HEK293T (cell line): ENCODE measurements at regions not wholly inside any gene's neighbourhood (a gene's known extent, or its start where the extent isn't known, plus 50 kb on each side); places are given as distances from the start of the nearest gene placed in this dataset.

Experiments
- FOXM1 ChIP-seq: fragments of 450-650 bp; IDR thresholded peaks from 2 replicates; pipeline ENCODE4 v1.6.1; 2017; ENCODE audit warnings: mild to moderate bottlenecking, borderline replicate concordance
- NFRKB ChIP-seq: fragments of 450-650 bp; IDR thresholded peaks from 2 replicates; pipeline ENCODE4 v1.6.1; 2016; ENCODE audit warnings: mild to moderate bottlenecking, moderate library complexity
- TARDBP ChIP-seq: fragments of 450-650 bp; IDR thresholded peaks from 2 replicates; pipeline ENCODE4 v1.6.1; 2016

GRCh38 chr6:90387383-90387775 is 90.7 kb upstream of the BACH2 start:
- TF ChIP-seq TARDBP (no peak), NFRKB (no peak), FOXM1 (no peak)
